H1 (cell line): ENCODE measurements at regions not wholly inside any gene's neighbourhood (a gene's known extent, or its start where the extent isn't known, plus 50 kb on each side); places are given as distances from the start of the nearest gene placed in this dataset.

Experiments
- CTCF ChIA-PET: fragments of 300-600 bp; sonication (Branson Sonifier 250); formaldehyde crosslinking; loops from one replicate; lab custom pipeline; 2021; ENCODE audit not compliant: partially characterized antibody; lab: Charles Lee
- POLR2A ChIA-PET: fragments of 300-600 bp; sonication (Branson Sonifier 250); formaldehyde crosslinking; loops from one replicate; lab custom pipeline; 2021; ENCODE audit warnings: inconsistent platforms; ENCODE audit not compliant: partially characterized antibody; lab: Charles Lee
- DNase-seq, 2 experiments: peaks; one replicate each; pipeline versions ENCODE4 v3.0.0 to v3.0.0-alpha.2; 2010 to 2022; ENCODE audit warnings: low spot score in 2 of 2, low read depth in 1 of 2, mixed read lengths in 1 of 2
- FAIRE-seq: peaks from 2 replicates; lab custom pipeline; 2011; peaks lifted over from hg19 to GRCh38; lab: Jason Lieb, UNC
- H2AFZ ChIP-seq: 2 replicates; pipeline ENCODE4 v1.8.1; 2012; ENCODE audit warnings: low read length, inconsistent platforms
- H2AK5ac ChIP-seq: 2 replicates; pipeline ENCODE4 v1.6.1; 2013; ENCODE audit warnings: low read depth, low read length
- H2BK120ac ChIP-seq: replicated peaks from 2 replicates; pipeline ENCODE3; 2013; ENCODE audit warnings: low read depth, low read length, inconsistent platforms
- H2BK12ac ChIP-seq: 2 replicates; pipeline ENCODE4 v1.6.1; 2013; ENCODE audit warnings: low read depth, low read length
- H2BK15ac ChIP-seq: 2 replicates; pipeline ENCODE4 v1.6.1; 2013; ENCODE audit warnings: low read length
- H2BK20ac ChIP-seq: 2 replicates; pipeline ENCODE4 v1.6.1; 2013; ENCODE audit warnings: low read length
- H2BK5ac ChIP-seq: 2 replicates; pipeline ENCODE4 v1.6.1; 2013; ENCODE audit warnings: low read depth, low read length
- H3K14ac ChIP-seq: 2 replicates; pipeline ENCODE4 v1.6.1; 2013; ENCODE audit warnings: inconsistent platforms; ENCODE audit not compliant: insufficient read length
- H3K18ac ChIP-seq: 2 replicates; pipeline ENCODE4 v1.6.1; 2013; ENCODE audit warnings: low read length; ENCODE audit errors: extremely low read depth
- H3K23ac ChIP-seq: 2 replicates; pipeline ENCODE4 v1.6.1; 2013; ENCODE audit warnings: inconsistent platforms; ENCODE audit not compliant: insufficient read length
- H3K23me2 ChIP-seq: 2 replicates; pipeline ENCODE4 v1.6.1; 2013; ENCODE audit warnings: low read depth, low read length
- H3K27ac ChIP-seq: 2 replicates; pipeline ENCODE4 v1.6.1; 2011; ENCODE audit warnings: low read depth, low read length, inconsistent platforms
- H3K27me3 ChIP-seq, 4 experiments: replicated peaks in 1 of 4; 1 replicate in 1 of 4; 2 replicates in 3 of 4; pipeline versions ENCODE4 v1.6.1 to v1.8.1; 2011 to 2013; ENCODE audit warnings: low read length in 3 of 4, mild to moderate bottlenecking in 3 of 4, inconsistent platforms in 2 of 4, mixed read lengths in 2 of 4, moderate library complexity in 1 of 4; ENCODE audit not compliant: control insufficient read depth in 3 of 4, insufficient read depth in 3 of 4; ENCODE audit errors: extremely low read depth in 1 of 4
- H3K36me3 ChIP-seq, 4 experiments: 2 replicates each; pipeline versions ENCODE4 v1.6.1 to v1.8.1; 2011 to 2013; ENCODE audit warnings: mild to moderate bottlenecking in 4 of 4, low read length in 3 of 4, moderate library complexity in 2 of 4, control low read depth in 1 of 4, inconsistent platforms in 1 of 4; ENCODE audit not compliant: insufficient read depth in 4 of 4, control insufficient read depth in 2 of 4
- H3K4ac ChIP-seq: replicated peaks from 2 replicates; pipeline ENCODE3; 2013; ENCODE audit warnings: low read length, low read depth, mixed read lengths, inconsistent platforms; ENCODE audit not compliant: insufficient read length
- H3K4me1 ChIP-seq, 4 experiments: replicated peaks in 1 of 4; 1 replicate in 1 of 4; 2 replicates in 3 of 4; pipeline versions ENCODE4 v1.6.1 to v1.8.1; 2011 to 2013; ENCODE audit warnings: low read length in 3 of 4, inconsistent platforms in 2 of 4, mixed read lengths in 1 of 4; ENCODE audit not compliant: insufficient read depth in 4 of 4, control insufficient read depth in 3 of 4
- H3K4me2 ChIP-seq, 2 experiments: 2 replicates each; pipeline versions ENCODE4 v1.6.1 to v1.8.1; 2011 to 2013; ENCODE audit warnings: low read depth in 2 of 2, low read length in 2 of 2, control low read depth in 1 of 2, inconsistent platforms in 1 of 2, mild to moderate bottlenecking in 1 of 2; ENCODE audit not compliant: insufficient read depth in 1 of 2
- H3K4me3 ChIP-seq, 4 experiments: fragments of 200-600, 300-600 bp in 1 of 4; sonication (generic), shearing (Covaris generic), sonication (Bioruptor Twin) in 1 of 4; 2 replicates each; pipeline versions ENCODE4 v1.5.1 to v1.8.1; 2011 to 2016; ENCODE audit warnings: low read length in 4 of 4, low read depth in 3 of 4, control low read depth in 2 of 4, inconsistent platforms in 2 of 4, mild to moderate bottlenecking in 2 of 4, mixed read lengths in 1 of 4, moderate library complexity in 1 of 4; ENCODE audit not compliant: insufficient read depth in 2 of 4; ENCODE audit errors: extremely low read depth in 1 of 4
- H3K56ac ChIP-seq: replicated peaks from 2 replicates; pipeline ENCODE3; 2013; ENCODE audit warnings: low read depth, mild to moderate bottlenecking, mixed read lengths, low read length, inconsistent platforms; ENCODE audit not compliant: insufficient read length
- H3K79me1 ChIP-seq: 2 replicates; pipeline ENCODE4 v1.6.1; 2013; ENCODE audit warnings: low read depth, low read length, control low read depth
- H3K79me2 ChIP-seq, 2 experiments: 2 replicates each; pipeline versions ENCODE4 v1.6.1 to v1.8.1; 2012 to 2013; ENCODE audit warnings: low read length in 2 of 2, mild to moderate bottlenecking in 2 of 2, inconsistent platforms in 1 of 2; ENCODE audit not compliant: insufficient read depth in 2 of 2, control insufficient read depth in 1 of 2
- H3K9ac ChIP-seq, 4 experiments: replicated peaks in 1 of 4; 1 replicate in 1 of 4; 2 replicates in 3 of 4; pipeline versions ENCODE4 v1.6.1 to v1.8.1; 2011 to 2013; ENCODE audit warnings: low read depth in 3 of 4, low read length in 3 of 4, control low read depth in 2 of 4, mild to moderate bottlenecking in 2 of 4, moderate library complexity in 2 of 4, inconsistent platforms in 1 of 4; ENCODE audit errors: extremely low read depth in 1 of 4
- H3K9me3 ChIP-seq, 2 experiments: 2 replicates each; pipeline versions ENCODE4 v1.6.1 to v1.8.1; 2012 to 2013; ENCODE audit warnings: mild to moderate bottlenecking in 2 of 2, moderate library complexity in 2 of 2, control low read depth in 1 of 2, inconsistent platforms in 1 of 2, low read depth in 1 of 2, low read length in 1 of 2, mixed read lengths in 1 of 2; ENCODE audit not compliant: insufficient read depth in 2 of 2
- H4K20me1 ChIP-seq, 2 experiments: replicated peaks in 1 of 2; 2 replicates each; pipeline versions ENCODE3 to v1.8.1; 2011 to 2013; ENCODE audit warnings: inconsistent platforms in 2 of 2, low read length in 2 of 2, mild to moderate bottlenecking in 1 of 2; ENCODE audit not compliant: insufficient read depth in 2 of 2, control insufficient read depth in 1 of 2
- H4K5ac ChIP-seq: 2 replicates; pipeline ENCODE4 v1.6.1; 2013; ENCODE audit warnings: low read length, low read depth, mixed read lengths, inconsistent platforms; ENCODE audit not compliant: insufficient read length
- H4K8ac ChIP-seq: 2 replicates; pipeline ENCODE4 v1.8.0; 2013; ENCODE audit warnings: mild to moderate bottlenecking, moderate library complexity, low read length, inconsistent platforms; ENCODE audit not compliant: insufficient read depth; ENCODE audit errors: extremely low read depth
- H4K91ac ChIP-seq: replicated peaks from 2 replicates; pipeline ENCODE3; 2013; ENCODE audit warnings: low read length, mixed read lengths, inconsistent platforms; ENCODE audit not compliant: insufficient read length
- BACH1 ChIP-seq: IDR thresholded peaks from 2 replicates; pipeline ENCODE4 v1.6.1; 2012; ENCODE audit warnings: low read length, improper control_type of control experiment
- BRCA1 ChIP-seq: IDR thresholded peaks from 2 replicates; pipeline ENCODE4 v1.6.1; 2012; ENCODE audit warnings: low read depth, low read length, improper control_type of control experiment
- EZH2 ChIP-seq: fragments of 200-600 bp; sonication (generic); IDR thresholded peaks from 2 replicates; pipeline ENCODE4 v1.7.1; 2012; ENCODE audit warnings: low read depth, mild to moderate bottlenecking, moderate library complexity, low read length, inconsistent platforms; ENCODE audit not compliant: severe bottlenecking
- HDAC2 ChIP-seq, 2 experiments: fragments of 300-600 bp in 1 of 2; sonication (generic) in 1 of 2; IDR thresholded peaks; 2 replicates each; pipeline ENCODE4 v1.6.1; 2011 to 2012; ENCODE audit warnings: low read depth in 2 of 2, low read length in 2 of 2, mild to moderate bottlenecking in 2 of 2, moderate library complexity in 2 of 2, borderline replicate concordance in 1 of 2, inconsistent platforms in 1 of 2
- JUND ChIP-seq: IDR thresholded peaks from 2 replicates; pipeline ENCODE4 v1.6.1; 2011; ENCODE audit warnings: mild to moderate bottlenecking, improper control_type of control experiment, low read length
- RNF2 ChIP-seq: fragments of 200-900, 300-1000 bp; sonication (generic); IDR thresholded peaks from 2 replicates; pipeline ENCODE4 v1.7.1; 2016; ENCODE audit warnings: borderline replicate concordance, low read depth, mild to moderate bottlenecking, antibody characterized with exemption, low read length; ENCODE audit not compliant: poor library complexity, severe bottlenecking; ENCODE audit errors: missing control alignments
- SAP30 ChIP-seq: fragments of 300-600 bp; sonication (generic); IDR thresholded peaks from 2 replicates; pipeline ENCODE4 v1.7.1; 2012; ENCODE audit warnings: low read length, moderate library complexity, mild to moderate bottlenecking, inconsistent platforms; ENCODE audit not compliant: insufficient read depth, insufficient replicate concordance
- SUZ12 ChIP-seq: fragments of 200-600 bp; sonication (generic); IDR thresholded peaks from 2 replicates; pipeline ENCODE4 v1.6.1; 2012; ENCODE audit warnings: mild to moderate bottlenecking, inconsistent platforms, low read length, moderate library complexity, mixed read lengths
- WGBS, 2 experiments: shearing (Covaris generic) in 1 of 2; methylation state at CpG; one replicate each; pipeline versions ENCODE4 v1.1.6 to v1.1.7; 2013 to 2015; ENCODE audit warnings: low lambda C conversion rate in 2 of 2, mixed read lengths in 2 of 2, inconsistent platforms in 1 of 2, low coverage in 1 of 2, missing lambda C conversion rate in 1 of 2; ENCODE audit not compliant: insufficient replicate concordance in 2 of 2, insufficient coverage in 1 of 2, insufficient read length in 1 of 2; ENCODE audit errors: extremely low coverage in 1 of 2, missing lambda C conversion rate in 1 of 2; 5-methylcytosine and 5-hydroxymethylcytosine counted together

GRCh38 chr10:100684688-100685235 is 60.6 kb upstream of the PAX2 start:
- H3K23me2 ChIP-seq = peaks cover 9% of the 10 kb centered on the region; the same call in 1 of the 2 replicates
- H3K79me2 ChIP-seq = no peaks in the 10 kb centered on the region
- H3K9ac ChIP-seq = peak overlapping the region in 1 of 4 experiments; percentile 13; a peak in 1 of 7 replicates
- H3K27ac ChIP-seq = no peak overlapping the region
- no peaks in the 10 kb centered on the region for H3K36me3 ChIP-seq
- no peak overlapping the region for H4K5ac ChIP-seq
- peak overlapping the region; percentile 36; the same call in 1 of the 2 replicates for H3K18ac ChIP-seq
- H3K79me1 ChIP-seq = no peaks in the 10 kb centered on the region
- peak overlapping the region; percentile 81; the same call in 1 of the 2 replicates for H2BK15ac ChIP-seq
- no peak overlapping the region for H3K23ac ChIP-seq
- peaks cover 3 to 24% (median 10%) of the 10 kb centered on the region in 4 experiments for H3K4me1 ChIP-seq
- H3K56ac ChIP-seq = no peak overlapping the region
- no peak overlapping the region for H4K8ac ChIP-seq
- peaks cover 12 to 71% (median 61%) of the 10 kb centered on the region in 4 experiments for H3K27me3 ChIP-seq
- peaks cover 0 to 5% of the 10 kb centered on the region in 2 experiments for H4K20me1 ChIP-seq
- TF ChIP-seq RNF2 (peak; percentile 18), SUZ12 (peak; percentile 26; the same call in 1 of the 2 replicates), EZH2 (peak; percentile 22), SAP30 (no peak), JUND (no peak), BACH1 (no peak), HDAC2 (IDR thresholded peaks at IDR 0.05; ENCODE audit: borderline replicate concordance in 1 of 2, low read depth in 2 of 2, low read length in 2 of 2) (no peak), BRCA1 (no peak)
- H2AK5ac ChIP-seq = no peak overlapping the region
- FAIRE-seq = no peak
- peak overlapping the region; percentile 47 for H2AFZ ChIP-seq
- POLR2A ChIA-PET = no interaction called here
- peak overlapping the region; percentile 68 to 88 for H3K4me2 ChIP-seq
- H2BK12ac ChIP-seq = peak overlapping the region; percentile 80
- CTCF ChIA-PET = interaction anchor here (0.7 to 3.1 kb wide), 6 partner anchors 14 to 133 kb away, joined by 3 to 13 read pairs (median 4); no protein-coding TSS in a partner anchor
- H2BK20ac ChIP-seq = peak overlapping the region; percentile 93; the same call in 1 of the 2 replicates
- H4K91ac ChIP-seq = no peak overlapping the region
- no peaks in the 10 kb centered on the region for H3K9me3 ChIP-seq
- H3K4me3 ChIP-seq = peak overlapping the region; percentile 11 to 53 (median 24); a peak in 6 of 8 replicates
- H2BK120ac ChIP-seq = no peak overlapping the region
- no peak overlapping the region for H3K14ac ChIP-seq
- peak overlapping the region; percentile 75 for H3K4ac ChIP-seq
- H2BK5ac ChIP-seq = peak overlapping the region; percentile 41; the same call in 1 of the 2 replicates
- WGBS, 2 experiments = 14% methylated on average over 9 of the region's 9 CpGs; no CpG with 5 or more reads in 1 of the 2 experiments
- no peak for DNase-seq
